ENCODE measurements at regions not wholly inside any gene's neighbourhood (a gene's known extent, or its start where the extent isn't known, plus 50 kb on each side); places are given as distances from the start of the nearest gene placed in this dataset.

DNA sequence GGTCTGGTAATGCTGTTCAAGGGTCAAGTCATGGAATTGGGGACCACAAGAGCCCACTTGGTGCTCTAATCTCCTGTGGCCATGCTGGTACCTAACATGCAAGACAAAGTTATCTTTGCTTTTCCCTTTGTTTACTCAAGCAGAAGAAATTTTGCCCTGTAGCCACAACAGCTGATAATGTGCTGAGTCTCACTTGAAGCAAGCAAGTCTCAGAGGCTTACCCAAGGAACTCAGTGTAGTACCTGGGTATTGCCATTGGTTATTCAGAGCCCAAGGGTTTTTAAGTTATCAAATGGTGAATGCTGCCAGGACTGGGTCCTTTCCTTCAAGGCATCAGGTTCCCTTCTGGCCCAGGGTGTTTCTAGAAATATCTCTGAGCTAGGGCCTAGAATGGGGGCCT, 198.9 kb upstream of the RNPC3 start:
- no peak overlapping the region for H3K4me2 ChIP-seq
- H3K27me3 ChIP-seq (ENCODE audit: insufficient read depth) = no peaks in the 10 kb centered on the region
- ATAC-seq = no peak
- Mint-ChIP-seq H3K9me3 (peaks cover 7% of the 10 kb centered on the region; the same call in 2 of the 3 replicates), H3K4me1 (no peaks in the 10 kb centered on the region), H3K36me3 (ENCODE audit: low read depth) (no peaks in the 10 kb centered on the region; the same call in 2 of the 3 replicates), H3K27ac (no peak overlapping the region), H3K4me3 (no peak overlapping the region), H3K27me3 (ENCODE audit: insufficient read depth, low read depth, poor library complexity) (no peaks in the 10 kb centered on the region)
- H3F3A ChIP-seq (replicated peaks; ENCODE audit: low read depth) = no peaks in the 10 kb centered on the region
- H3K79me2 ChIP-seq (replicated peaks; ENCODE audit: insufficient read depth) = no peaks in the 10 kb centered on the region
- H3K27ac ChIP-seq (ENCODE audit: low read depth) = no peak overlapping the region
- TF ChIP-seq CREB1 (CRISPR knock-in tag; IDR thresholded peaks at IDR 0.05; ENCODE audit: low read depth) = no peak
- TF ChIP-seq ZNF114 (CRISPR knock-in tag; IDR thresholded peaks at IDR 0.05) = no peak
- TF ChIP-seq, protein P1, sequence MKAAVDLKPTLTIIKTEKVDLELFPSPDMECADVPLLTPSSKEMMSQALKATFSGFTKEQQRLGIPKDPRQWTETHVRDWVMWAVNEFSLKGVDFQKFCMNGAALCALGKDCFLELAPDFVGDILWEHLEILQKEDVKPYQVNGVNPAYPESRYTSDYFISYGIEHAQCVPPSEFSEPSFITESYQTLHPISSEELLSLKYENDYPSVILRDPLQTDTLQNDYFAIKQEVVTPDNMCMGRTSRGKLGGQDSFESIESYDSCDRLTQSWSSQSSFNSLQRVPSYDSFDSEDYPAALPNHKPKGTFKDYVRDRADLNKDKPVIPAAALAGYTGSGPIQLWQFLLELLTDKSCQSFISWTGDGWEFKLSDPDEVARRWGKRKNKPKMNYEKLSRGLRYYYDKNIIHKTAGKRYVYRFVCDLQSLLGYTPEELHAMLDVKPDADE (IDR thresholded peaks at IDR 0.05) = no peak
- TF ChIP-seq POLR2AphosphoS5 (IDR thresholded peaks at IDR 0.05; ENCODE audit: low read depth) = no peak
- no peak for TF ChIP-seq EZH2phosphoT487 (IDR thresholded peaks at IDR 0.05; ENCODE audit: unreplicated experiment)
- TF ChIP-seq, protein P2, sequence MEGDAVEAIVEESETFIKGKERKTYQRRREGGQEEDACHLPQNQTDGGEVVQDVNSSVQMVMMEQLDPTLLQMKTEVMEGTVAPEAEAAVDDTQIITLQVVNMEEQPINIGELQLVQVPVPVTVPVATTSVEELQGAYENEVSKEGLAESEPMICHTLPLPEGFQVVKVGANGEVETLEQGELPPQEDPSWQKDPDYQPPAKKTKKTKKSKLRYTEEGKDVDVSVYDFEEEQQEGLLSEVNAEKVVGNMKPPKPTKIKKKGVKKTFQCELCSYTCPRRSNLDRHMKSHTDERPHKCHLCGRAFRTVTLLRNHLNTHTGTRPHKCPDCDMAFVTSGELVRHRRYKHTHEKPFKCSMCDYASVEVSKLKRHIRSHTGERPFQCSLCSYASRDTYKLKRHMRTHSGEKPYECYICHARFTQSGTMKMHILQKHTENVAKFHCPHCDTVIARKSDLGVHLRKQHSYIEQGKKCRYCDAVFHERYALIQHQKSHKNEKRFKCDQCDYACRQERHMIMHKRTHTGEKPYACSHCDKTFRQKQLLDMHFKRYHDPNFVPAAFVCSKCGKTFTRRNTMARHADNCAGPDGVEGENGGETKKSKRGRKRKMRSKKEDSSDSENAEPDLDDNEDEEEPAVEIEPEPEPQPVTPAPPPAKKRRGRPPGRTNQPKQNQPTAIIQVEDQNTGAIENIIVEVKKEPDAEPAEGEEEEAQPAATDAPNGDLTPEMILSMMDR (conservative IDR thresholded peaks at IDR 0.05; ENCODE audit: low read depth in 2 of 2) = no peak
- TF ChIP-seq JUNB (IDR thresholded peaks at IDR 0.05; ENCODE audit: unreplicated experiment) = no peak
- TF ChIP-seq ZNF331 (CRISPR knock-in tag; IDR thresholded peaks at IDR 0.05; ENCODE audit: low read depth) = no peak
- no peak for TF ChIP-seq NANOG (IDR thresholded peaks at IDR 0.05; ENCODE audit: borderline replicate concordance)
- no peak for TF ChIP-seq STAT1 (IDR thresholded peaks at IDR 0.05; ENCODE audit: unreplicated experiment)
- TF ChIP-seq, protein P3, sequence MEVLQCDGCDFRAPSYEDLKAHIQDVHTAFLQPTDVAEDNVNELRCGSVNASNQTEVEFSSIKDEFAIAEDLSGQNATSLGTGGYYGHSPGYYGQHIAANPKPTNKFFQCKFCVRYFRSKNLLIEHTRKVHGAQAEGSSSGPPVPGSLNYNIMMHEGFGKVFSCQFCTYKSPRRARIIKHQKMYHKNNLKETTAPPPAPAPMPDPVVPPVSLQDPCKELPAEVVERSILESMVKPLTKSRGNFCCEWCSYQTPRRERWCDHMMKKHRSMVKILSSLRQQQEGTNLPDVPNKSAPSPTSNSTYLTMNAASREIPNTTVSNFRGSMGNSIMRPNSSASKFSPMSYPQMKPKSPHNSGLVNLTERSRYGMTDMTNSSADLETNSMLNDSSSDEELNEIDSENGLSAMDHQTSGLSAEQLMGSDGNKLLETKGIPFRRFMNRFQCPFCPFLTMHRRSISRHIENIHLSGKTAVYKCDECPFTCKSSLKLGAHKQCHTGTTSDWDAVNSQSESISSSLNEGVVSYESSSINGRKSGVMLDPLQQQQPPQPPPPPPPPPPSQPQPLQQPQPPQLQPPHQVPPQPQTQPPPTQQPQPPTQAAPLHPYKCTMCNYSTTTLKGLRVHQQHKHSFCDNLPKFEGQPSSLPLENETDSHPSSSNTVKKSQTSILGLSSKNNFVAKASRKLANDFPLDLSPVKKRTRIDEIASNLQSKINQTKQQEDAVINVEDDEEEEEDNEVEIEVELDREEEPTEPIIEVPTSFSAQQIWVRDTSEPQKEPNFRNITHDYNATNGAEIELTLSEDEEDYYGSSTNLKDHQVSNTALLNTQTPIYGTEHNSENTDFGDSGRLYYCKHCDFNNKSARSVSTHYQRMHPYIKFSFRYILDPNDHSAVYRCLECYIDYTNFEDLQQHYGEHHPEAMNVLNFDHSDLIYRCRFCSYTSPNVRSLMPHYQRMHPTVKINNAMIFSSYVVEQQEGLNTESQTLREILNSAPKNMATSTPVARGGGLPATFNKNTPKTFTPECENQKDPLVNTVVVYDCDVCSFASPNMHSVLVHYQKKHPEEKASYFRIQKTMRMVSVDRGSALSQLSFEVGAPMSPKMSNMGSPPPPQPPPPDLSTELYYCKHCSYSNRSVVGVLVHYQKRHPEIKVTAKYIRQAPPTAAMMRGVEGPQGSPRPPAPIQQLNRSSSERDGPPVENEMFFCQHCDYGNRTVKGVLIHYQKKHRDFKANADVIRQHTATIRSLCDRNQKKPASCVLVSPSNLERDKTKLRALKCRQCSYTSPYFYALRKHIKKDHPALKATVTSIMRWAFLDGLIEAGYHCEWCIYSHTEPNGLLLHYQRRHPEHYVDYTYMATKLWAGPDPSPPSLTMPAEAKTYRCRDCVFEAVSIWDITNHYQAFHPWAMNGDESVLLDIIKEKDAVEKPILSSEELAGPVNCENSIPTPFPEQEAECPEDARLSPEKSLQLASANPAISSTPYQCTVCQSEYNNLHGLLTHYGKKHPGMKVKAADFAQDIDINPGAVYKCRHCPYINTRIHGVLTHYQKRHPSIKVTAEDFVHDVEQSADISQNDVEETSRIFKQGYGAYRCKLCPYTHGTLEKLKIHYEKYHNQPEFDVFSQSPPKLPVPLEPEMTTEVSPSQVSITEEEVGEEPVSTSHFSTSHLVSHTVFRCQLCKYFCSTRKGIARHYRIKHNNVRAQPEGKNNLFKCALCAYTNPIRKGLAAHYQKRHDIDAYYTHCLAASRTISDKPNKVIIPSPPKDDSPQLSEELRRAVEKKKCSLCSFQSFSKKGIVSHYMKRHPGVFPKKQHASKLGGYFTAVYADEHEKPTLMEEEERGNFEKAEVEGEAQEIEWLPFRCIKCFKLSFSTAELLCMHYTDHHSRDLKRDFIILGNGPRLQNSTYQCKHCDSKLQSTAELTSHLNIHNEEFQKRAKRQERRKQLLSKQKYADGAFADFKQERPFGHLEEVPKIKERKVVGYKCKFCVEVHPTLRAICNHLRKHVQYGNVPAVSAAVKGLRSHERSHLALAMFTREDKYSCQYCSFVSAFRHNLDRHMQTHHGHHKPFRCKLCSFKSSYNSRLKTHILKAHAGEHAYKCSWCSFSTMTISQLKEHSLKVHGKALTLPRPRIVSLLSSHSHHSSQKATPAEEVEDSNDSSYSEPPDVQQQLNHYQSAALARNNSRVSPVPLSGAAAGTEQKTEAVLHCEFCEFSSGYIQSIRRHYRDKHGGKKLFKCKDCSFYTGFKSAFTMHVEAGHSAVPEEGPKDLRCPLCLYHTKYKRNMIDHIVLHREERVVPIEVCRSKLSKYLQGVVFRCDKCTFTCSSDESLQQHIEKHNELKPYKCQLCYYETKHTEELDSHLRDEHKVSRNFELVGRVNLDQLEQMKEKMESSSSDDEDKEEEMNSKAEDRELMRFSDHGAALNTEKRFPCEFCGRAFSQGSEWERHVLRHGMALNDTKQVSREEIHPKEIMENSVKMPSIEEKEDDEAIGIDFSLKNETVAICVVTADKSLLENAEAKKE (CRISPR knock-in tag; IDR thresholded peaks at IDR 0.05) = no peak
- TF ChIP-seq EZH2 (IDR thresholded peaks at IDR 0.05; ENCODE audit: low read depth, unreplicated experiment) = no peak
- TF ChIP-seq, protein P4, sequence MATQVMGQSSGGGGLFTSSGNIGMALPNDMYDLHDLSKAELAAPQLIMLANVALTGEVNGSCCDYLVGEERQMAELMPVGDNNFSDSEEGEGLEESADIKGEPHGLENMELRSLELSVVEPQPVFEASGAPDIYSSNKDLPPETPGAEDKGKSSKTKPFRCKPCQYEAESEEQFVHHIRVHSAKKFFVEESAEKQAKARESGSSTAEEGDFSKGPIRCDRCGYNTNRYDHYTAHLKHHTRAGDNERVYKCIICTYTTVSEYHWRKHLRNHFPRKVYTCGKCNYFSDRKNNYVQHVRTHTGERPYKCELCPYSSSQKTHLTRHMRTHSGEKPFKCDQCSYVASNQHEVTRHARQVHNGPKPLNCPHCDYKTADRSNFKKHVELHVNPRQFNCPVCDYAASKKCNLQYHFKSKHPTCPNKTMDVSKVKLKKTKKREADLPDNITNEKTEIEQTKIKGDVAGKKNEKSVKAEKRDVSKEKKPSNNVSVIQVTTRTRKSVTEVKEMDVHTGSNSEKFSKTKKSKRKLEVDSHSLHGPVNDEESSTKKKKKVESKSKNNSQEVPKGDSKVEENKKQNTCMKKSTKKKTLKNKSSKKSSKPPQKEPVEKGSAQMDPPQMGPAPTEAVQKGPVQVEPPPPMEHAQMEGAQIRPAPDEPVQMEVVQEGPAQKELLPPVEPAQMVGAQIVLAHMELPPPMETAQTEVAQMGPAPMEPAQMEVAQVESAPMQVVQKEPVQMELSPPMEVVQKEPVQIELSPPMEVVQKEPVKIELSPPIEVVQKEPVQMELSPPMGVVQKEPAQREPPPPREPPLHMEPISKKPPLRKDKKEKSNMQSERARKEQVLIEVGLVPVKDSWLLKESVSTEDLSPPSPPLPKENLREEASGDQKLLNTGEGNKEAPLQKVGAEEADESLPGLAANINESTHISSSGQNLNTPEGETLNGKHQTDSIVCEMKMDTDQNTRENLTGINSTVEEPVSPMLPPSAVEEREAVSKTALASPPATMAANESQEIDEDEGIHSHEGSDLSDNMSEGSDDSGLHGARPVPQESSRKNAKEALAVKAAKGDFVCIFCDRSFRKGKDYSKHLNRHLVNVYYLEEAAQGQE (IDR thresholded peaks at IDR 0.05; ENCODE audit: unreplicated experiment) = no peak
- peaks cover 3% of the 10 kb centered on the region; the same call in 1 of the 2 replicates for H3K9me2 ChIP-seq (ENCODE audit: insufficient read depth)
- no peaks in the 10 kb centered on the region for H3K4me1 ChIP-seq (ENCODE audit: insufficient read depth)
- no peaks in the 10 kb centered on the region for H4K20me1 ChIP-seq (replicated peaks; ENCODE audit: insufficient read depth)
- no peak overlapping the region for H2AFZ ChIP-seq
- no peaks in the 10 kb centered on the region for H3K36me3 ChIP-seq (ENCODE audit: insufficient read depth)
- no peak overlapping the region for H3K4me3 ChIP-seq
- DNase-seq (ENCODE audit: low spot score) = no peak
